GM12864 (cell line): ENCODE measurements at regions not wholly inside any gene's neighbourhood (a gene's known extent, or its start where the extent isn't known, plus 50 kb on each side); places are given as distances from the start of the nearest gene placed in this dataset.

Source experiments
- DNase-seq: peaks from one replicate; pipeline ENCODE4 v3.0.0-alpha.2; 2011; ENCODE audit warnings: low read depth
- H3K4me3 ChIP-seq: 2 replicates; pipeline ENCODE4 v1.5.1; 2011; ENCODE audit warnings: mild to moderate bottlenecking, low read depth, low read length, control low read depth
- CTCF ChIP-seq: IDR thresholded peaks from 2 replicates; pipeline ENCODE4 v1.5.1; 2011; ENCODE audit warnings: low read depth, mild to moderate bottlenecking, moderate library complexity, low read length, control low read depth, inconsistent platforms; ENCODE audit errors: missing control alignments

- TF ChIP-seq CTCF, result no peak
- no peak for DNase-seq
- no peak overlapping the region for H3K4me3 ChIP-seq
Observed at GRCh38 chr13:40495621-40496001, 170.8 kb downstream of the FOXO1 start.

- TF ChIP-seq CTCF, result no peak
- DNase-seq, result no peak
- no peak overlapping the region for H3K4me3 ChIP-seq
Observed at GRCh38 chr13:40496035-40496810, 170.2 kb downstream of the FOXO1 start.

- no peak for TF ChIP-seq CTCF
- no peak overlapping the region for H3K4me3 ChIP-seq
- no peak for DNase-seq
Observed at GRCh38 chr13:40498461-40498860, 168.0 kb downstream of the FOXO1 start.

GRCh38 chr13:40502236-40502635 lies 164.2 kb downstream of the FOXO1 start:
- TF ChIP-seq CTCF, result no peak
- H3K4me3 ChIP-seq, result no peak overlapping the region
- DNase-seq, result no peak

GRCh38 chr13:40503011-40503410 lies 163.4 kb downstream of the FOXO1 start:
- TF ChIP-seq CTCF, result no peak
- no peak overlapping the region for H3K4me3 ChIP-seq
- no peak for DNase-seq

GRCh38 chr13:40503966-40504591 lies 162.4 kb downstream of the FOXO1 start:
- DNase-seq, result no peak
- no peak for TF ChIP-seq CTCF
- H3K4me3 ChIP-seq, result no peak overlapping the region

- no peak overlapping the region for H3K4me3 ChIP-seq
- no peak for TF ChIP-seq CTCF
- no peak for DNase-seq
Observed at GRCh38 chr13:40504641-40505040, 161.8 kb downstream of the FOXO1 start.
